ENCODE measurements at regions not wholly inside any gene's neighbourhood (a gene's known extent, or its start where the extent isn't known, plus 50 kb on each side); places are given as distances from the start of the nearest gene placed in this dataset.

GRCh38 chr2:188065386-188065785, 226.3 kb upstream of the GULP1 start:
- DNase-seq (ENCODE audit: low read depth) = no peak

GRCh38 chr2:188068093-188068492, 223.6 kb upstream of the GULP1 start:
- DNase-seq (ENCODE audit: low read depth) = no peak

GRCh38 chr2:188076149-188077056, 215.3 kb upstream of the GULP1 start:
- DNase-seq (ENCODE audit: low read depth) = no peak

- DNase-seq (ENCODE audit: low read depth) = no peak
These were observed 213.9 kb upstream of the GULP1 start for GRCh38 chr2:188077757-188078156.

GRCh38 chr2:188078534-188078933, 213.1 kb upstream of the GULP1 start:
- DNase-seq (ENCODE audit: low read depth) = no peak

- no peak for DNase-seq (ENCODE audit: low read depth)
These were observed 212.5 kb upstream of the GULP1 start for GRCh38 chr2:188079196-188079595.

- no peak for DNase-seq (ENCODE audit: low read depth)
These were observed 206.3 kb upstream of the GULP1 start for GRCh38 chr2:188085421-188085820.

GRCh38 chr2:188089901-188090300, 201.8 kb upstream of the GULP1 start:
- no peak for DNase-seq (ENCODE audit: low read depth)

GRCh38 chr2:188091220-188091619, 200.5 kb upstream of the GULP1 start:
- DNase-seq (ENCODE audit: low read depth) = no peak

- DNase-seq (ENCODE audit: low read depth) = no peak
These were observed 198.9 kb upstream of the GULP1 start for GRCh38 chr2:188092734-188093133.

GRCh38 chr2:188096910-188097309, 194.8 kb upstream of the GULP1 start:
- DNase-seq (ENCODE audit: low read depth) = no peak

GRCh38 chr2:188102881-188103280, 188.8 kb upstream of the GULP1 start:
- DNase-seq (ENCODE audit: low read depth) = no peak

- no peak for DNase-seq (ENCODE audit: low read depth)
These were observed 177.7 kb upstream of the GULP1 start for GRCh38 chr2:188114014-188114413.

- DNase-seq (ENCODE audit: low read depth) = no peak
These were observed 174.0 kb upstream of the GULP1 start for GRCh38 chr2:188117706-188118105.

- DNase-seq (ENCODE audit: low read depth) = no peak
These were observed 173.2 kb upstream of the GULP1 start for GRCh38 chr2:188118431-188118830.

- DNase-seq (ENCODE audit: low read depth) = no peak
These were observed 172.4 kb upstream of the GULP1 start for GRCh38 chr2:188119112-188119838.

GRCh38 chr2:188122985-188123384, 168.7 kb upstream of the GULP1 start:
- no peak for DNase-seq (ENCODE audit: low read depth)

- DNase-seq (ENCODE audit: low read depth) = no peak
These were observed 162.0 kb upstream of the GULP1 start for GRCh38 chr2:188129677-188130076.

- no peak for DNase-seq (ENCODE audit: low read depth)
These were observed 161.4 kb upstream of the GULP1 start for GRCh38 chr2:188130317-188130716.

- DNase-seq (ENCODE audit: low read depth) = no peak
These were observed 160.4 kb upstream of the GULP1 start for GRCh38 chr2:188131281-188131680.

GRCh38 chr2:188132385-188132784, 159.3 kb upstream of the GULP1 start:
- DNase-seq (ENCODE audit: low read depth) = no peak

- no peak for DNase-seq (ENCODE audit: low read depth)
These were observed 157.4 kb upstream of the GULP1 start for GRCh38 chr2:188134241-188134640.

GRCh38 chr2:188138313-188138712, 153.4 kb upstream of the GULP1 start:
- no peak for DNase-seq (ENCODE audit: low read depth)

Measured in activated T-cell treated with anti-CD3 and anti-CD28 coated beads for 48 hours (primary cell).